ENCODE measurements at regions not wholly inside any gene's neighbourhood (a gene's known extent, or its start where the extent isn't known, plus 50 kb on each side); places are given as distances from the start of the nearest gene placed in this dataset.
"Not testable (repeated sequence)": the region's sequence is repeated elsewhere in the genome, so short reads cannot be mapped to it uniquely, and the experiment has no call there.

DNA sequence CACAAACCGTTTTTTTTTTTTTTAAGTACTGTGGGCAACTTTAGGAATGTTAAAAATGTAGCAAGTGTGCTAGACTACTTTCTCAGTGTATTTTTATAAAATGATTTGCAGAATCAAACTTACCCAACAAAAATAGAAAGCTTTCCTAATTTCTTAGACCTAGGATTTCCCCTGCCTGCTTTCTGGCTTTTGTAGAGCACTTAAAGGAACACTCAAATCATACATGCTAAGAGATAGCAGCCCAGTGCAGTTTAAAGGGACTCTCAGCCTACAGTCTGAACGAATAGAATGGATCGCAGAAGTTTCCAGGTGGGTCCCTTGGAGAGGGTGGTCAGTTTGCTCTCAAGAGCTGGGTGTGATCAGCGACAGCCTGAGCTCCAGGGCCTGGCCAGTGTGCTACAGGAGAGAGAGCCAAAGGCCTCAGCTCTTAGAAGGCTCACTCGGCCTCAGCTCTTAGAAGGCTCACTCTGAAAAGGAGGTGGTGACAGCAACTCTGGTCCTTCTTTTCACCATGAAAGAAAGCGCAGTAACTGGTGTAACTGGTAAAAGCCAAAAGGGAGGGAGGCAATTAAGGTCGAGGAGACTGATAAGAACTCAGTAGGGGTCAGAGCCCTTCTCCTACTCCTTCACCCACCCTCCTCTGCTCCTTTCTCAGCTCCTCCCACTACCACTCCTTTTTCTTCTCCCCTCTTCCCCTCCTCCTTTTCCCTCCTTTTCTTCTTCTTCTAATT, 142.4 kb downstream of the ZFP64 start:
- no peak for DNase-seq (ENCODE audit: low read depth in 3 of 3)

- peak in 1 of 3 experiments; percentile 0 for DNase-seq (ENCODE audit: low read depth in 3 of 3)
Observed at GRCh38 chr20:52047811-52048764, 143.5 kb downstream of the ZFP64 start.

DNA sequence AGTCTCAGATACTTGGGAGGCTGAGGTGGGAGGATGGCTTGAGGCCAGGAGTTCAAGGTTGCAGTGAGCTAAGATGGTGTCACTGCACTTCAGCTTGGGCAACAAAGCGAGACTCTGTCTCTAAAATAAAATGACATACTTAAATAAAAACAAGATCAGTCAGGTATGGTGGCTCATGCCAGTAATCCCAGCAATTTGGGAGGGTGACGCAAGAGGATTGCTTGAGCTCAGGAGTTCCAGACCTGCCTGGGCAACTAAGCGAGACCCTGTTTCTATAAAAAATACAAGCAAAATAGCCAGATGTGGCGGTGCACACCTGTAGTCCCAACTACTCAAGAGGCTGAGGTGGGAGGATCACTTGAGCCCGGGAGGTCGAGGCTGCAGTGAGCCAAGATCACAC, 149.6 kb downstream of the ZFP64 start:
- DNase-seq (ENCODE audit: low read depth in 3 of 3): no peak

DNA sequence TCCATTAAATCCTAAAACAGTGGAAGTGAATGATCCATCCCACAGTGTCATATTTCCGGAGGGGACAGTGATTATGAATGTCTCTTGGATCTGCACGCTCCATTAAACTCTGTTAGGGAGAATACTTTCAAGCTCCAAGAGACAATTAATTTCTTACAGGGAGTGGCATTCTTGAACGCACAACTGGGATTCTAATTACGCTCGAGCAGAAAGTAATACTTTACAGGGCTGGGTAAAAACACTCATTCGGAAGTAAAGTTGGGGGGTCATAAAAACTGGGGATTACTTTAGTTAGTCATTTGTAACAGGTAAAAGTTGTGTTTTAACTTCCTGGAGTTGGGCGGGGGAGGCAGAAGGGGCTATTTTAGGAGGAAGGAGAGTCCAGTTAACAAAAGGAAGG, 151.8 kb downstream of the ZFP64 start:
- DNase-seq (ENCODE audit: low read depth in 3 of 3): no peak

- not testable (repeated sequence) for DNase-seq (ENCODE audit: low read depth in 3 of 3)
Observed at GRCh38 chr20:52038632-52039031, 152.9 kb downstream of the ZFP64 start.

GRCh38 chr20:52037370-52037769, 154.2 kb downstream of the ZFP64 start:
- no peak for DNase-seq (ENCODE audit: low read depth in 3 of 3)

DNA sequence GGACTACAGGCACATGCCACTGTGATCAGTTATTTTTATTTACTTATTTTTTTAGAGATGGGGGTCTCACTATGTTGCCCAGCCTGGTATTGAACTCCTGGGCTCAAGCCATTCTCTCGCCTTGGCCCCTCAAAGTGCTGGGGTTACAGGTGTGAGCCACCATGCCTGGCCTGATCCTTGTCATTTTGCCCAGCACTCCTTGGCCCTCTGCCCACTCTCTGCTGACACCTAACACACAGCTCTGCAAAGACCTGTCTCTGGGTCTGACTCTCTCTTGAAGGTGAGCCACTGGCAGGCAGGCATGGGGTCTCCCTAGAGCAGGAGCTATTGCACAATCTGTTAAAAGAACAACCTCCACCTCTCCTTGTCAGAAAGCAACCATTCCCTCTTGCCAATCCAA, 155.6 kb downstream of the ZFP64 start:
- DNase-seq (ENCODE audit: low read depth in 3 of 3): no peak

DNA sequence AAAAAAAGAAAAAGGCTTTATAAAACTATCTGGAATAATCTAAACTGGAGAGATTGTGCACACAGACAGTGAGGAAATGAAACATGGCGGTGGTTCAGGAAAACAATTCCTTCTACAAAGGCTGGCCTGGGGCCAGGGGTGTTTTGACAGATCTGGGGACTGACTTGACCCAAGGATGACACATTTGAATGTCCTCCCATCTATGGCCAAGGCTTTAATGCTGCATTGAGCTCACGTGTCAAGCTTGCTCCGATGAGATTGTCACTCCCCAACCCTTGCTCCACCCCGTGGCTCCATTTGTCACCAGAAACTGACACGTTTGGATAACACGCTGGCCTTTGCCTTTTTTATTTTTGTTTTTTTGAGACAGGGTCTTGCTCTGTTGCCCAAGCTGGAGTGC, 156.1 kb downstream of the ZFP64 start:
- DNase-seq (ENCODE audit: low read depth in 3 of 3): no peak

GRCh38 chr20:52034581-52034980, 157.0 kb downstream of the ZFP64 start:
- no peak for DNase-seq (ENCODE audit: low read depth in 3 of 3)

- no peak for DNase-seq (ENCODE audit: low read depth in 3 of 3)
Observed at GRCh38 chr20:52033313-52033712, 158.3 kb downstream of the ZFP64 start.

- not testable (repeated sequence) for DNase-seq (ENCODE audit: low read depth in 3 of 3)
Observed at GRCh38 chr20:52032304-52032683, 159.3 kb downstream of the ZFP64 start.

DNA sequence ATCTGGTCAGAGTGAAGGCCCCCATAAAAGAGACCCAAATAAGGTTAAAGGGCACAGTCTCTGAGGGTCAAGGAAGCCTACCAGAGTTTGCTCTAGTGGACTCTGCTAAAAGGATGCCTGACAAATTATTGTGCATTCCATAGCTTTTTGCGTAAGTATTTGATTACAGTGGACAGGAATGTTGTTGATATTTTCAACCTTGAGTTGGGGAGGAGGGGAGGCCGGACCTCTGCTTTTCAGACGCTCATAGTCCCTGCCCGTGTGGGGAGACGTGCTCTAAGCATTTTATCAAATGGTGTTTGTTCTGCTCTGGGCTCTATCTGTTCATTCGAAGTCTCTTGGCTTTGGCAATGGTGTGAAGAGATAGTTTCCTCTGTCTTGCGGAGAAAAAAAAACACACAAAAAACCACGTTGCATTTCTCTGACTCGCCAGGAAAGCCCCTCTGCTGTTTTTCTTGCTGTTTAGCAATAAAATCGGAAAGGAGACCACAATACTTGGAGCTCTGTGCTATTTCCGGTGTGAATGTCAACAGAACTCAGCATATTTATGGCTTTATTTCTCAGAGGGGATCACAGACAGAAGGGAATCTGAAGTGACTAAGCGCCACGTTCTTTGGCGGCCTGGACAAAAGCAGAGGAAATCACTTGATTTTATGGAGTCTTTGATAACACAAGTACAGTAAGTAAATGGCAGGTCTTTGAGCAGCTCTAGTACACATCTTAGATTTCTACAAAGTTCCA, 159.8 kb downstream of the ZFP64 start:
- DNase-seq (ENCODE audit: low read depth in 3 of 3): no peak

GRCh38 chr20:52031206-52031562, 160.4 kb downstream of the ZFP64 start:
- no peak for DNase-seq (ENCODE audit: low read depth in 3 of 3)

DNA sequence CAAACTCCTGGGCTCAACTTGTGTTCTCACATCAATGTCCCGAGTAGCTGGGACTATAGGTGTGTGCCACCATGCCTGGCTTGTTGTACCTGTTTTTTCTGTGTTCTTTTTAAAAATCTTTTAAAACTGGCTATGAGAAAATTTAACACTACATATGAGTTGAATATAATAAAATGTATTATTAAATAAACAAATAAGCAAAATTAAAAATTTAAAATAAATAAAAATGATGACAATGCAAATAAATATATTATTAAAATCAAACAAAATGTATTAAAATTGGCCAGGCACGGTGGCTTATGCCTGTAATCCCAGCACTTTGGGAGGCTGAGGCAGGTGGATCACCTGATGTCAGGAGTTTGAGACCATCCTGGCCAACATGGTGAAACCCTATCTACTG, 162.4 kb downstream of the ZFP64 start:
- DNase-seq (ENCODE audit: low read depth in 3 of 3): not testable (repeated sequence)

GRCh38 chr20:52025938-52026337, 165.6 kb downstream of the ZFP64 start:
- no peak for DNase-seq (ENCODE audit: low read depth in 3 of 3)

DNA sequence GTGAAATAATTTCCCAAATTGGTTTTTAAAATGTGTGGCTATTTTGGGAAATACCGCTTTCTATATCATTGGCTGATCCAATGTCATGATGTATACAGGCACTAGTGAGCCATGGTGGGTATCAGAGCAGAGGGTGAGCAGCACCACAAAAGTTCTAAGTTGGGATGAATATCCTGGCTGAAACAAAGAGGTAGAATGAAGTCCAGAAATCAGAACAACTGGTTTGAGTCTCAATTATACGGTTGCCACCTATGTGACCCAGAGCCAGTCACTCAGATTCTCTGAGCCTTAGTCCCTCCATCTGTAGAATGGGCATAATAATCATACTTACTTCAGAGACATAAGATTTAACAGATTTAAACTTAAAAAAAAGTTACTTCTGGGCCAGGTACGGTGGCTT, 172.3 kb downstream of the ZFP64 start:
- no peak for DNase-seq (ENCODE audit: low read depth in 3 of 3)

DNA sequence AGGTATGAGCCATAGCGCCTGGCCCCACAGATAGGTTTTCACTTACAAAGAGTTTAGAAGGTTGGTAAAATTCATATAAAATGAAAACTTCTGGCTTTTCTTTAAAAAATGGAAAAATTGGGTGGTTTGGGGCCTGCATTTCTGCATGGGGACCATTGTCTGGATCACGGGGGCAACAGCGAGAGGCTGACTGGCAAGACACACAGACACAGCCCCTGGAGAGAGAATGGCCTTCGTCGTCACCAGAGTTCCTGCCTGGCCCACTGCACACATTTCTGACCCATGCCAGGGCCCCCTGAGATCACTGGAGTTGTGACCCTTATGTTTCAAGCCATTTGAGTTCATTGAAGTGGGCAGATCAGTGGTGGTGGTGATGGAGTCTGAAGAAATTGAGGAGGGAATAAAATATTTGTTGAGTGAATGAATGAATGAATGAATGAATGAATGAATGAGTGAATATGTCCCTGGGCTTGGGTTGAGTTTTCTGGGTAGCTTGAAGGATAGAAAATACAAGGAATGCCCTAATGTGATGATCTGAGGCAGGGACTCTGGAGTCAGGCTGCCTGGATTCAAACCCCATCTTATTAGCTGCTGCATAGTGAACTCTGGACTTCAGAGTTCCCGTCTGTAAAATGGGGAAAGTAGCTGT, 173.8 kb downstream of the ZFP64 start:
- no peak for DNase-seq (ENCODE audit: low read depth in 3 of 3)

DNA sequence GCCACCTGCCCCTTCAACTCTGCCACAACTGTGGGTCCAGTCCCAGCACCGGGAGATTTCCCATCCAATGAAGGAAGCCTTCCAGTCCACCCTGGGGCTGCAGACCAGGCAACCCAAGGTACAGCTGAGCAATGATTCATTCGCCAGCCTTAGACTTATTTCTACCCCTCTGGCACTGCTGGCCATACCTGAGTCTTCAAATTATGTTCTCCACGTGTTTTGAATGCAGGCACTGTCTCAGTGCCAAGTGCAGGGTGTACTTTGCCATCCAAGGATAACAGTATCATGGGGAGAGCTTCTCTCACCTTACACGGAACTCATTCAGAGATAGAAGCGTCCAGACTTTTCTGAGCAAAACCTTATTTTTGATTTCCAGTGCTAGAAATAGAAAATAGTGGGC, 175.6 kb downstream of the ZFP64 start:
- no peak for DNase-seq (ENCODE audit: low read depth in 3 of 3)

- DNase-seq (ENCODE audit: low read depth in 3 of 3): no peak
Observed at GRCh38 chr20:52015155-52015554, 176.4 kb downstream of the ZFP64 start.

DNA sequence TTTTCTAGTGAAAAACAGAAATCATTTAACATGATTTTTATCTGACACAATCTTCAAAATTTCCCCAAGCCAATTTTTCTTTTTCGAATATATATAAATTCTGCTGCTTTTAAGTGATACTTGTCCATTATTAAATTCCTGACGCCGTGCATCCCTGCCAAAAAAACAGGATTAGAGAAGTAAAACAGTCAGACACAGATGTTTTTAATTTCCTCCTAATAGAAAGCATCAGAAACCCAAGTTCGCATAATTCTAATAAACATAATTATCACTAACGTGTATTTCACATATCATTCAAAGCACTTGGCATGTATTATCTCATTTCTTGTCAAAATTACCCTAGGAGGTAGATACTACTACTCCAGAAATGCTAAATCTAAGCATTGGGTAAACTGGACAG, 179.5 kb downstream of the ZFP64 start:
- no peak for DNase-seq (ENCODE audit: low read depth in 3 of 3)

- DNase-seq (ENCODE audit: low read depth in 3 of 3): no peak
Observed at GRCh38 chr20:52011093-52011492, 180.5 kb downstream of the ZFP64 start.

GRCh38 chr20:52010541-52010940, 181.0 kb downstream of the ZFP64 start:
- no peak for DNase-seq (ENCODE audit: low read depth in 3 of 3)

All from stimulated activated CD4-positive, alpha-beta T cell treated with anti-CD3 and anti-CD28 coated beads, TNF-alpha, amount 100 ng/mL, for 4 hours (primary cell).